Endothelial cell of umbilical vein (primary cell): ENCODE measurements at regions not wholly inside any gene's neighbourhood (a gene's known extent, or its start where the extent isn't known, plus 50 kb on each side); places are given as distances from the start of the nearest gene placed in this dataset.

Experiments
- CTCF ChIP-seq, 2 donors: IDR thresholded peaks; 1 replicate in 1 of 2; 2 replicates in 1 of 2; pipeline ENCODE4 v1.5.1; 2011; ENCODE audit warnings: low read length in 2 of 2, mild to moderate bottlenecking in 2 of 2, moderate library complexity in 2 of 2, control low read depth in 1 of 2, inconsistent platforms in 1 of 2, low read depth in 1 of 2; ENCODE audit not compliant: insufficient read depth in 1 of 2; ENCODE audit errors: extremely low read depth in 1 of 2
- FOS ChIP-seq: IDR thresholded peaks from 2 replicates; pipeline ENCODE4 v1.6.1; 2011; ENCODE audit warnings: mild to moderate bottlenecking, low read length, moderate library complexity, borderline replicate concordance; ENCODE audit not compliant: insufficient read depth
- POLR2A ChIP-seq: IDR thresholded peaks from 2 replicates; pipeline ENCODE4 v1.6.1; 2012; ENCODE audit warnings: low read depth, mild to moderate bottlenecking, control low read depth, low read length
- POLR2AphosphoS5 ChIP-seq: IDR thresholded peaks from 2 replicates; pipeline ENCODE4 v1.6.1; 2012; ENCODE audit warnings: low read depth, mild to moderate bottlenecking, control low read depth, low read length, moderate library complexity; ENCODE audit not compliant: insufficient read depth

DNA sequence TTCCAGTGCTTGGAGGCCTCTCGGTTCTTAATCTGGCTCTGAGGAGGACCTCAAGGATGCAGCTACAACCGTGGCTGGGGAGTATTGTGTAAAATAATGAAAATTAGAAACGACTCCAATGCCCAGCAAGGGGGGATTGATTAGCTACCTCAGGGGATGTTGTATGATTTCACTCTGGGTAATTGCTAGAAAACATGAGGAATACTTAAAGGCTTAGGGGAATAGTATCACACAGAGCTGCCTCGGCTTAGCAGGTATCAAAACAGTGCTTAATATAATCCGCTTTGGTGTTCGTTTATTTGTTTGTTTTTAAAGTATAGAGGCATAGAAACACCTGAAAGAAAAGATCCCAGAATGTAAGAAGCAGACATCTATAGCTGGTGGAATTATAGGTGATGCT, 102.5 kb downstream of the INHBB start:
- TF ChIP-seq CTCF (IDR thresholded peaks at IDR 0.05; ENCODE audit: extremely low read depth in 1 of 2, insufficient read depth in 1 of 2, low read depth in 1 of 2, low read length in 2 of 2) (no peak), POLR2AphosphoS5 (no peak), POLR2A (no peak), FOS (no peak)
